CD4-positive, alpha-beta T cell (primary cell): ENCODE measurements at regions not wholly inside any gene's neighbourhood (a gene's known extent, or its start where the extent isn't known, plus 50 kb on each side); places are given as distances from the start of the nearest gene placed in this dataset.

Experiments
- ATAC-seq: fragments of 200-7000 bp; cut with Tn5 transposase; one replicate; pipeline ENCODE4 v1.10.0; 2022; ENCODE audit warnings: mild to moderate bottlenecking; ENCODE audit not compliant: poor library complexity
- CTCF ChIA-PET: fragments of 350-600 bp; sonication (Branson Sonifier 250); formaldehyde crosslinking; loops from one replicate; lab custom pipeline; 2021; ENCODE audit warnings: antibody characterized with exemption, inconsistent platforms; lab: Charles Lee
- POLR2A ChIA-PET: fragments of 350-600 bp; sonication (Branson Sonifier 250); formaldehyde crosslinking; loops from one replicate; lab custom pipeline; 2021; ENCODE audit warnings: antibody characterized with exemption, inconsistent platforms; lab: Charles Lee
- DNase-seq, 14 experiments: peaks; one replicate each; pipeline ENCODE4 v3.0.0-alpha.2; 2013 to 2020; ENCODE audit warnings: mixed read lengths in 2 of 14
- H3K27ac ChIP-seq, 2 donors: one replicate each; pipeline versions ENCODE4 v1.5.1 to v1.7.0; 2013; ENCODE audit warnings: low read length in 2 of 2, low read depth in 1 of 2, mild to moderate bottlenecking in 1 of 2
- H3K27me3 ChIP-seq, 2 experiments: 1 replicate in 1 of 2; 2 replicates in 1 of 2; pipeline versions ENCODE4 v1.6.1 to v1.7.0; 2013; ENCODE audit warnings: low read length in 2 of 2, control low read depth in 1 of 2, mild to moderate bottlenecking in 1 of 2, moderate library complexity in 1 of 2; ENCODE audit not compliant: insufficient read depth in 2 of 2, control insufficient read depth in 1 of 2
- H3K36me3 ChIP-seq: one replicate; pipeline ENCODE4 v1.6.1; 2013; ENCODE audit warnings: low read length, control low read depth; ENCODE audit not compliant: insufficient read depth
- H3K4me1 ChIP-seq: one replicate; pipeline ENCODE4 v1.6.1; 2013; ENCODE audit warnings: low read length, control low read depth; ENCODE audit not compliant: insufficient read depth
- H3K4me3 ChIP-seq: one replicate; pipeline ENCODE4 v1.5.1; 2013; ENCODE audit warnings: mild to moderate bottlenecking, low read length, moderate library complexity
- H3K9me3 ChIP-seq, 2 experiments: 1 replicate in 1 of 2; 2 replicates in 1 of 2; pipeline versions ENCODE4 v1.6.1 to v1.7.0; 2013; ENCODE audit warnings: low read length in 2 of 2, mild to moderate bottlenecking in 2 of 2, control low read depth in 1 of 2, moderate library complexity in 1 of 2; ENCODE audit not compliant: control insufficient read depth in 1 of 2, insufficient read depth in 1 of 2
- H3K27ac Mint-ChIP-seq: one replicate; pipeline ENCODE4 v1.8.0; 2020; ENCODE audit warnings: mixed read lengths
- H3K27me3 Mint-ChIP-seq: one replicate; pipeline ENCODE4 v1.8.0; 2021; ENCODE audit warnings: mixed read lengths
- H3K36me3 Mint-ChIP-seq: one replicate; pipeline ENCODE4 v1.8.0; 2021; ENCODE audit warnings: low read depth, mixed read lengths
- H3K4me1 Mint-ChIP-seq: one replicate; pipeline ENCODE4 v1.8.0; 2021; ENCODE audit warnings: low read depth, mixed read lengths
- H3K4me3 Mint-ChIP-seq: one replicate; pipeline ENCODE4 v1.8.0; 2020; ENCODE audit warnings: mild to moderate bottlenecking, mixed read lengths
- H3K9me3 Mint-ChIP-seq: one replicate; pipeline ENCODE4 v1.8.0; 2020; ENCODE audit warnings: mixed read lengths
- CTCF ChIP-seq: fragments of 200-600 bp; IDR thresholded peaks from one replicate; pipeline ENCODE4 v1.8.0; 2022; ENCODE audit warnings: antibody characterized with exemption, mild to moderate bottlenecking
- intact Hi-C, 2 experiments: fragments of 100-400 bp; cut with DNase I in 1 of 2; cut with micrococcal nuclease in 1 of 2; formaldehyde crosslinking; loops; one replicate each; pipeline versions ENCODE4 v1.15.1 to v1.9.0; 2023 to 2025; cut with DNase I, micrococcal nuclease

- TF ChIP-seq CTCF: no peak
- Mint-ChIP-seq H3K27ac (no peak overlapping the region), H3K4me3 (no peak overlapping the region), H3K27me3 (no peaks in the 10 kb centered on the region), H3K4me1 (no peaks in the 10 kb centered on the region), H3K9me3 (peaks cover 12% of the 10 kb centered on the region), H3K36me3 (no peaks in the 10 kb centered on the region)
- Histone ChIP-seq H3K4me1 (no peaks in the 10 kb centered on the region), H3K4me3 (no peak overlapping the region), H3K27me3 (no peaks in the 10 kb centered on the region), H3K36me3 (no peaks in the 10 kb centered on the region), H3K27ac (no peak overlapping the region), H3K9me3 (no peaks in the 10 kb centered on the region)
- no peak for DNase-seq
- ChIA-PET CTCF (no interaction called here), POLR2A (no interaction called here)
- no peak for ATAC-seq
- intact Hi-C loops: no loop called here
These were observed 81.3 kb upstream of the NAALADL2 start for GRCh38 chr3:174777813-174778212.

GRCh38 chr3:174783502-174783901 lies 75.6 kb upstream of the NAALADL2 start:
- DNase-seq: no peak

GRCh38 chr3:174784206-174784934 lies 74.8 kb upstream of the NAALADL2 start:
- Histone ChIP-seq H3K4me1 (no peaks in the 10 kb centered on the region), H3K9me3 (no peaks in the 10 kb centered on the region), H3K27ac (no peak overlapping the region), H3K36me3 (no peaks in the 10 kb centered on the region), H3K27me3 (no peaks in the 10 kb centered on the region), H3K4me3 (no peak overlapping the region)
- DNase-seq (no peak), ATAC-seq (no peak)
- ChIA-PET POLR2A (no interaction called here), CTCF (no interaction called here)
- Mint-ChIP-seq H3K4me1 (no peaks in the 10 kb centered on the region), H3K27me3 (no peaks in the 10 kb centered on the region), H3K36me3 (no peaks in the 10 kb centered on the region), H3K9me3 (peaks cover 14% of the 10 kb centered on the region), H3K4me3 (no peak overlapping the region), H3K27ac (no peak overlapping the region)
- TF ChIP-seq CTCF: no peak
- intact Hi-C loops: no loop called here

More at GRCh38 chr3:174783502-174783901, 75.6 kb upstream of the NAALADL2 start:
- TF ChIP-seq CTCF: no peak
- no peaks in the 10 kb centered on the region for H3K4me1 ChIP-seq
- POLR2A ChIA-PET: no interaction called here
- intact Hi-C loops: no loop called here
- peaks cover 14% of the 10 kb centered on the region for H3K9me3 Mint-ChIP-seq
- no peaks in the 10 kb centered on the region for H3K27me3 Mint-ChIP-seq
- no peak overlapping the region for H3K27ac Mint-ChIP-seq
- CTCF ChIA-PET: no interaction called here
- H3K4me3 Mint-ChIP-seq: no peak overlapping the region
- H3K36me3 Mint-ChIP-seq: no peaks in the 10 kb centered on the region
- no peak overlapping the region for H3K4me3 ChIP-seq
- H3K27ac ChIP-seq: no peak overlapping the region
- no peaks in the 10 kb centered on the region for H3K4me1 Mint-ChIP-seq
- H3K36me3 ChIP-seq: no peaks in the 10 kb centered on the region
- H3K27me3 ChIP-seq: no peaks in the 10 kb centered on the region
- ATAC-seq: no peak
- no peaks in the 10 kb centered on the region for H3K9me3 ChIP-seq
